Superior temporal gyrus (tissue), 1 donor: ENCODE measurements at regions not wholly inside any gene's neighbourhood (a gene's known extent, or its start where the extent isn't known, plus 50 kb on each side); places are given as distances from the start of the nearest gene placed in this dataset.
"Not testable (repeated sequence)": the region's sequence is repeated elsewhere in the genome, so short reads cannot be mapped to it uniquely, and the experiment has no call there.

Experiments
- DNase-seq: peaks from one replicate; pipeline ENCODE4 v3.0.0-alpha.2; 2016; ENCODE audit errors: extremely low spot score

GRCh38 chr2:48190230-48190629 is 124.3 kb upstream of the FOXN2 start:
- DNase-seq: no peak

GRCh38 chr2:48194641-48195040 is 119.8 kb upstream of the FOXN2 start:
- DNase-seq: no peak

- DNase-seq: no peak
Measured at GRCh38 chr2:48195169-48195568, 119.3 kb upstream of the FOXN2 start.

GRCh38 chr2:48197618-48198017 is 116.9 kb upstream of the FOXN2 start:
- no peak for DNase-seq

- no peak for DNase-seq
Measured at GRCh38 chr2:48198371-48198770, 116.1 kb upstream of the FOXN2 start.

- DNase-seq: no peak
Measured at GRCh38 chr2:48199070-48199469, 115.4 kb upstream of the FOXN2 start.

- DNase-seq: no peak
Measured at GRCh38 chr2:48200620-48201293, 113.7 kb upstream of the FOXN2 start.

- not testable (repeated sequence) for DNase-seq
Measured at GRCh38 chr2:48201435-48201834, 113.0 kb upstream of the FOXN2 start.

- no peak for DNase-seq
Measured at GRCh38 chr2:48202863-48203642, 111.4 kb upstream of the FOXN2 start.

GRCh38 chr2:48203668-48204067 is 110.8 kb upstream of the FOXN2 start:
- DNase-seq: no peak

- no peak for DNase-seq
Measured at GRCh38 chr2:48204750-48205136, 109.7 kb upstream of the FOXN2 start.

- peak; percentile 98 for DNase-seq
Measured at GRCh38 chr2:48205137-48205798, 109.2 kb upstream of the FOXN2 start.

- not testable (repeated sequence) for DNase-seq
Measured at GRCh38 chr2:48206056-48206656, 108.3 kb upstream of the FOXN2 start.

- DNase-seq: peak; percentile 52
Measured at GRCh38 chr2:48207201-48207641, 107.3 kb upstream of the FOXN2 start.

- no peak for DNase-seq
Measured at GRCh38 chr2:48207851-48208250, 106.6 kb upstream of the FOXN2 start.

- DNase-seq: no peak
Measured at GRCh38 chr2:48209214-48209885, 105.1 kb upstream of the FOXN2 start.

GRCh38 chr2:48210189-48210588 is 104.3 kb upstream of the FOXN2 start:
- no peak for DNase-seq

- DNase-seq: no peak
Measured at GRCh38 chr2:48213646-48214045, 100.8 kb upstream of the FOXN2 start.

GRCh38 chr2:48218169-48218568 is 96.3 kb upstream of the FOXN2 start:
- DNase-seq: no peak

GRCh38 chr2:48219234-48219554 is 95.3 kb upstream of the FOXN2 start:
- no peak for DNase-seq

GRCh38 chr2:48219555-48220436 is 94.7 kb upstream of the FOXN2 start:
- DNase-seq: no peak
